IMR-90 (cell line): ENCODE measurements at regions not wholly inside any gene's neighbourhood (a gene's known extent, or its start where the extent isn't known, plus 50 kb on each side); places are given as distances from the start of the nearest gene placed in this dataset.

ENCODE experiments used
- ATAC-seq: fragments of 200-7000 bp; cut with Tn5 transposase; 2 replicates; pipeline ENCODE4 v1.9.1; 2020; ENCODE audit warnings: low read depth, mild to moderate bottlenecking, moderate library complexity
- BruUV-seq: library from RNA; stranded (reverse); fragments of 400-500 nt; replicated peaks from 2 replicates; lab custom pipeline; 2021; lab: Mats Ljungman, UMichigan
- CTCF ChIA-PET: fragments of 300-600 bp; formaldehyde crosslinking; extraction: SDS; loops from one replicate; lab custom pipeline; 2021; ENCODE audit warnings: antibody characterized with exemption; lab: Yijun Ruan, JAX
- POLR2A ChIA-PET: fragments of 300-600 bp; sonication (Branson Sonifier 250); formaldehyde crosslinking; loops from one replicate; lab custom pipeline; 2022; ENCODE audit warnings: antibody characterized with exemption; ENCODE audit not compliant: unreplicated experiment; lab: Charles Lee
- DNase-seq: peaks from one replicate; pipeline ENCODE4 v3.0.0; 2013
- H2AFZ ChIP-seq: replicated peaks from 2 replicates; pipeline ENCODE3; 2013; ENCODE audit warnings: low read length, mild to moderate bottlenecking; ENCODE audit not compliant: poor library complexity
- H2AK5ac ChIP-seq: 2 replicates; pipeline ENCODE4 v1.6.1; 2013; ENCODE audit warnings: low read depth, low read length, inconsistent platforms
- H2AK9ac ChIP-seq: replicated peaks from 2 replicates; pipeline ENCODE3; 2013; ENCODE audit warnings: mild to moderate bottlenecking, low read depth, low read length, moderate library complexity; ENCODE audit not compliant: poor library complexity
- H2BK120ac ChIP-seq: 2 replicates; pipeline ENCODE4 v1.6.1; 2013; ENCODE audit warnings: low read depth, low read length, inconsistent platforms
- H2BK15ac ChIP-seq: 3 replicates; pipeline ENCODE4 v1.6.1; 2013; ENCODE audit warnings: low read depth, low read length, inconsistent platforms
- H2BK20ac ChIP-seq: 2 replicates; pipeline ENCODE4 v1.6.1; 2013; ENCODE audit warnings: low read depth, mild to moderate bottlenecking, inconsistent platforms, low read length, moderate library complexity
- H2BK5ac ChIP-seq: 2 replicates; pipeline ENCODE4 v1.6.1; 2013; ENCODE audit warnings: mild to moderate bottlenecking, low read depth, low read length, inconsistent platforms; ENCODE audit not compliant: poor library complexity, severe bottlenecking
- H3K14ac ChIP-seq: replicated peaks from 2 replicates; pipeline ENCODE4 v1.6.1; 2013; ENCODE audit warnings: low read depth, low read length, inconsistent platforms
- H3K18ac ChIP-seq: 2 replicates; pipeline ENCODE4 v1.6.1; 2013; ENCODE audit warnings: low read depth, low read length, control low read depth
- H3K23ac ChIP-seq: 2 replicates; pipeline ENCODE4 v1.6.1; 2013; ENCODE audit warnings: low read depth, low read length, inconsistent platforms
- H3K27ac ChIP-seq: 2 replicates; pipeline ENCODE4 v1.5.1; 2013; ENCODE audit warnings: mild to moderate bottlenecking, control low read depth, low read length; ENCODE audit not compliant: insufficient read depth
- H3K27me3 ChIP-seq: 2 replicates; pipeline ENCODE4 v1.6.1; 2013; ENCODE audit warnings: low read length; ENCODE audit not compliant: control insufficient read depth, insufficient read depth
- H3K36me3 ChIP-seq: 2 replicates; pipeline ENCODE4 v1.6.1; 2013; ENCODE audit warnings: low read length, mixed read lengths; ENCODE audit not compliant: control insufficient read depth, insufficient read depth
- H3K4ac ChIP-seq: 2 replicates; pipeline ENCODE4 v1.6.1; 2013; ENCODE audit warnings: low read depth, low read length, inconsistent platforms
- H3K4me1 ChIP-seq: 2 replicates; pipeline ENCODE4 v1.6.1; 2013; ENCODE audit warnings: low read length, mixed read lengths; ENCODE audit not compliant: control insufficient read depth, insufficient read depth
- H3K4me2 ChIP-seq: 2 replicates; pipeline ENCODE4 v1.6.1; 2013; ENCODE audit warnings: low read depth, mild to moderate bottlenecking, control low read depth, low read length, moderate library complexity
- H3K4me3 ChIP-seq: 2 replicates; pipeline ENCODE4 v1.5.1; 2013; ENCODE audit warnings: low read depth, mild to moderate bottlenecking, control low read depth, low read length, moderate library complexity; ENCODE audit not compliant: insufficient read depth
- H3K56ac ChIP-seq: 2 replicates; pipeline ENCODE4 v1.6.1; 2013; ENCODE audit warnings: low read length, inconsistent platforms; ENCODE audit not compliant: insufficient read depth; ENCODE audit errors: extremely low read depth
- H3K79me1 ChIP-seq, 2 experiments: 2 replicates each; pipeline ENCODE4 v1.6.1; 2013; ENCODE audit warnings: low read length in 2 of 2, inconsistent platforms in 1 of 2, low read depth in 1 of 2
- H3K9ac ChIP-seq: 2 replicates; pipeline ENCODE4 v1.6.1; 2013; ENCODE audit warnings: low read depth, low read length, control low read depth
- H3K9me1 ChIP-seq: 2 replicates; pipeline ENCODE4 v1.6.1; 2013; ENCODE audit warnings: low read length, inconsistent platforms; ENCODE audit not compliant: insufficient read depth
- H3K9me3 ChIP-seq: 2 replicates; pipeline ENCODE4 v1.6.1; 2013; ENCODE audit warnings: low read length; ENCODE audit not compliant: control insufficient read depth, insufficient read depth
- H4K20me1 ChIP-seq: 2 replicates; pipeline ENCODE4 v1.6.1; 2013; ENCODE audit warnings: low read length, inconsistent platforms; ENCODE audit not compliant: insufficient read depth
- H4K5ac ChIP-seq: 2 replicates; pipeline ENCODE4 v1.6.1; 2013; ENCODE audit warnings: mild to moderate bottlenecking, low read depth, low read length, control low read depth
- H4K8ac ChIP-seq, 2 experiments: 2 replicates each; pipeline ENCODE4 v1.6.1; 2013; ENCODE audit warnings: low read depth in 2 of 2, low read length in 2 of 2, control low read depth in 1 of 2, inconsistent platforms in 1 of 2
- H4K91ac ChIP-seq: 2 replicates; pipeline ENCODE4 v1.6.1; 2013; ENCODE audit warnings: low read depth, low read length, inconsistent platforms; ENCODE audit not compliant: insufficient read depth
- BHLHE40 ChIP-seq: fragments of 150-350 bp; IDR thresholded peaks from 2 replicates; pipeline ENCODE4 v1.6.1; 2016; ENCODE audit warnings: mild to moderate bottlenecking, low read depth, low read length
- CEBPB ChIP-seq: IDR thresholded peaks from 2 replicates; pipeline ENCODE4 v1.6.1; 2012; ENCODE audit warnings: low read depth, low read length, improper control_type of control experiment
- CHD1 ChIP-seq: IDR thresholded peaks from 2 replicates; pipeline ENCODE4 v1.6.1; 2012; ENCODE audit warnings: low read depth, low read length, improper control_type of control experiment
- FOS ChIP-seq: fragments of 150-350 bp; IDR thresholded peaks from 2 replicates; pipeline ENCODE4 v1.6.1; 2016; ENCODE audit warnings: low read depth, low read length
- MAFK ChIP-seq: IDR thresholded peaks from 2 replicates; pipeline ENCODE4 v1.6.1; 2012; ENCODE audit warnings: low read depth, low read length, improper control_type of control experiment
- MAZ ChIP-seq: IDR thresholded peaks from 2 replicates; pipeline ENCODE4 v1.6.1; 2012; ENCODE audit warnings: low read depth, mild to moderate bottlenecking, low read length, improper control_type of control experiment, moderate library complexity, borderline replicate concordance
- MXI1 ChIP-seq: IDR thresholded peaks from 2 replicates; pipeline ENCODE4 v1.6.1; 2012; ENCODE audit warnings: low read depth, mild to moderate bottlenecking, low read length, moderate library complexity, borderline replicate concordance
- NFE2L2 ChIP-seq: fragments of 150-350 bp; IDR thresholded peaks from 2 replicates; pipeline ENCODE4 v1.6.1; 2016; ENCODE audit warnings: low read depth, mild to moderate bottlenecking, low read length
- POLR2A ChIP-seq: IDR thresholded peaks from 2 replicates; pipeline ENCODE4 v1.6.1; 2012; ENCODE audit warnings: mild to moderate bottlenecking, low read depth, low read length
- RAD21 ChIP-seq: IDR thresholded peaks from 2 replicates; pipeline ENCODE4 v1.6.1; 2012; ENCODE audit warnings: low read length, improper control_type of control experiment
- RCOR1 ChIP-seq: IDR thresholded peaks from 2 replicates; pipeline ENCODE4 v1.6.1; 2012; ENCODE audit warnings: mild to moderate bottlenecking, low read length, improper control_type of control experiment; ENCODE audit not compliant: insufficient replicate concordance
- RFX5 ChIP-seq: IDR thresholded peaks from 2 replicates; pipeline ENCODE4 v1.8.0; 2012; ENCODE audit warnings: low read depth, mild to moderate bottlenecking, low read length, moderate library complexity
- SMC3 ChIP-seq: fragments of 150-350 bp; IDR thresholded peaks from 2 replicates; pipeline ENCODE4 v1.6.1; 2016; ENCODE audit warnings: low read depth, mild to moderate bottlenecking, antibody characterized with exemption, low read length, moderate library complexity
- WGBS, 2 experiments: methylation state at CpG; one replicate each; pipeline versions ENCODE4 v1.1.5 to v1.1.7; 2013; ENCODE audit warnings: missing lambda C conversion rate in 2 of 2; ENCODE audit not compliant: insufficient read length in 1 of 2; ENCODE audit errors: extremely low coverage in 2 of 2; 5-methylcytosine and 5-hydroxymethylcytosine counted together
- dilution Hi-C: fragments of 300-500 bp; cut with HindIII; formaldehyde crosslinking; loops from one replicate; pipeline ENCODE4 v1.14.3; 2018; ENCODE audit warnings: low sequenced_read_pairs; ENCODE audit not compliant: unreplicated experiment
- in situ Hi-C: fragments of 300-500 bp; cut with MboI; formaldehyde crosslinking; loops from 3 replicates; pipeline ENCODE4 v1.14.3; 2019; ENCODE audit warnings: low sequenced_read_pairs, inconsistent platforms, mixed read lengths
- intact Hi-C: fragments of 100-400 bp; cut with micrococcal nuclease; formaldehyde crosslinking; loops from 2 replicates; pipeline ENCODE4 v1.10.0; 2022
- TF ChIP-seq, protein P1 (sequence below): conservative IDR thresholded peaks from 2 replicates; pipeline ENCODE4 v1.5.1; 2012; ENCODE audit warnings: mild to moderate bottlenecking, low read depth, low read length, improper control_type of control experiment
- TF ChIP-seq, protein P2 (sequence below): fragments of 150-350 bp; IDR thresholded peaks from 2 replicates; pipeline ENCODE4 v1.6.1; 2016; ENCODE audit warnings: low read depth, mild to moderate bottlenecking, low read length, moderate library complexity, borderline replicate concordance
- TF ChIP-seq, protein P3 (sequence below): fragments of 150-350 bp; IDR thresholded peaks from 2 replicates; pipeline ENCODE4 v1.6.1; 2017; ENCODE audit warnings: mild to moderate bottlenecking, antibody characterized with exemption, low read length, low read depth

DNA sequence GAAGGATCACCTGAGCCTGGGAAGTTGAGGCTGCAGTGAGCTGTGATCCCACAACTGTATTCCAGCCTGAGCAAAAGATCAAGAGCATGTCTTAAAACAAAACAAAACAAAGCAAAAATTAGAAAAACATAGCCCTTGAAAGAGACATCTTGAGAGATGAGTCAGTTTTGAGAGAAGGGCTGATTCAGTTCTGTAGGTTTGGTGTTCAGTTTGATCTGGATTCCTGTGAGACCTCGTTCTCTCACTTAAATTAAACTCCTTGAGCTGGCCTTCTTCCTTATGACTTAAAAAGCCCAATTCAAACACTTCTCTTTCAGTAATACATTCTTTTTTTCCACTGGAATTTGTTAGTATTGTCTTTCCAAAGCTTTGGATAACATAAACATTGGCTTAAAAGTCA, 164.2 kb downstream of the NRIP1 start:
- Histone ChIP-seq H3K36me3 (no peaks in the 10 kb centered on the region), H2AFZ (no peak overlapping the region), H3K23ac (no peak overlapping the region), H3K18ac (peak overlapping the region; percentile 35), H3K27me3 (no peaks in the 10 kb centered on the region), H2AK5ac (peak overlapping the region; percentile 26; the same call in 1 of the 2 replicates), H3K4ac (0 out of 2 replicates have a peak overlapping the region, but pooled peaks have one; percentile 40), H3K56ac (no peak overlapping the region), H4K20me1 (no peaks in the 10 kb centered on the region), H3K9ac (no peak overlapping the region), H3K14ac (peak overlapping the region; percentile 48; the same call in 1 of the 2 replicates), H3K9me3 (no peaks in the 10 kb centered on the region), H2BK15ac (no peak overlapping the region), H2BK120ac (0 out of 2 replicates have a peak overlapping the region, but pooled peaks have one; percentile 20), H3K4me2 (peak overlapping the region; percentile 57; the same call in 1 of the 2 replicates), H2AK9ac (no peak overlapping the region), H4K5ac (peak overlapping the region; percentile 3; the same call in 1 of the 2 replicates), H2BK20ac (peak overlapping the region; percentile 41; the same call in 1 of the 2 replicates), H4K8ac (peak overlapping the region in 1 of 2 experiments; percentile 40; a peak in 2 of 4 replicates), H3K4me3 (no peak overlapping the region), H4K91ac (no peak overlapping the region), H3K27ac (peak overlapping the region; percentile 15), H3K79me1 (no peaks in the 10 kb centered on the region; a peak in 1 of 4 replicates), H3K4me1 (peaks cover 7% of the 10 kb centered on the region), H2BK5ac (peak overlapping the region; percentile 62), H3K9me1 (0 out of 2 replicates have a peak, but pooled peaks cover 3% of the 10 kb centered on the region)
- dilution Hi-C loops (no loop called here), in situ Hi-C loops (no loop called here), intact Hi-C loops (no loop called here)
- ATAC-seq, result peak; percentile 88
- DNase-seq, result peak; percentile 63
- WGBS, 2 experiments, result no CpG with 5 or more reads among the region's 1 CpG
- POLR2A ChIA-PET, result no interaction called here
- CTCF ChIA-PET, result interaction anchor here (0.7 kb wide), 1 partner anchor 16 kb away, joined by 3 read pairs; no protein-coding TSS in a partner anchor
- TF ChIP-seq MAZ (no peak), POLR2A (no peak), RFX5 (no peak), FOS (no peak), BHLHE40 (no peak), CHD1 (no peak), MAFK (no peak), NFE2L2 (no peak), RCOR1 (no peak), MXI1 (no peak), CEBPB (no peak), SMC3 (no peak), RAD21 (no peak)
- TF ChIP-seq, protein P1, sequence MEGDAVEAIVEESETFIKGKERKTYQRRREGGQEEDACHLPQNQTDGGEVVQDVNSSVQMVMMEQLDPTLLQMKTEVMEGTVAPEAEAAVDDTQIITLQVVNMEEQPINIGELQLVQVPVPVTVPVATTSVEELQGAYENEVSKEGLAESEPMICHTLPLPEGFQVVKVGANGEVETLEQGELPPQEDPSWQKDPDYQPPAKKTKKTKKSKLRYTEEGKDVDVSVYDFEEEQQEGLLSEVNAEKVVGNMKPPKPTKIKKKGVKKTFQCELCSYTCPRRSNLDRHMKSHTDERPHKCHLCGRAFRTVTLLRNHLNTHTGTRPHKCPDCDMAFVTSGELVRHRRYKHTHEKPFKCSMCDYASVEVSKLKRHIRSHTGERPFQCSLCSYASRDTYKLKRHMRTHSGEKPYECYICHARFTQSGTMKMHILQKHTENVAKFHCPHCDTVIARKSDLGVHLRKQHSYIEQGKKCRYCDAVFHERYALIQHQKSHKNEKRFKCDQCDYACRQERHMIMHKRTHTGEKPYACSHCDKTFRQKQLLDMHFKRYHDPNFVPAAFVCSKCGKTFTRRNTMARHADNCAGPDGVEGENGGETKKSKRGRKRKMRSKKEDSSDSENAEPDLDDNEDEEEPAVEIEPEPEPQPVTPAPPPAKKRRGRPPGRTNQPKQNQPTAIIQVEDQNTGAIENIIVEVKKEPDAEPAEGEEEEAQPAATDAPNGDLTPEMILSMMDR, result no peak
- TF ChIP-seq, protein P2, sequence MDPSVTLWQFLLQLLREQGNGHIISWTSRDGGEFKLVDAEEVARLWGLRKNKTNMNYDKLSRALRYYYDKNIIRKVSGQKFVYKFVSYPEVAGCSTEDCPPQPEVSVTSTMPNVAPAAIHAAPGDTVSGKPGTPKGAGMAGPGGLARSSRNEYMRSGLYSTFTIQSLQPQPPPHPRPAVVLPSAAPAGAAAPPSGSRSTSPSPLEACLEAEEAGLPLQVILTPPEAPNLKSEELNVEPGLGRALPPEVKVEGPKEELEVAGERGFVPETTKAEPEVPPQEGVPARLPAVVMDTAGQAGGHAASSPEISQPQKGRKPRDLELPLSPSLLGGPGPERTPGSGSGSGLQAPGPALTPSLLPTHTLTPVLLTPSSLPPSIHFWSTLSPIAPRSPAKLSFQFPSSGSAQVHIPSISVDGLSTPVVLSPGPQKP, result no peak
- TF ChIP-seq, protein P3, sequence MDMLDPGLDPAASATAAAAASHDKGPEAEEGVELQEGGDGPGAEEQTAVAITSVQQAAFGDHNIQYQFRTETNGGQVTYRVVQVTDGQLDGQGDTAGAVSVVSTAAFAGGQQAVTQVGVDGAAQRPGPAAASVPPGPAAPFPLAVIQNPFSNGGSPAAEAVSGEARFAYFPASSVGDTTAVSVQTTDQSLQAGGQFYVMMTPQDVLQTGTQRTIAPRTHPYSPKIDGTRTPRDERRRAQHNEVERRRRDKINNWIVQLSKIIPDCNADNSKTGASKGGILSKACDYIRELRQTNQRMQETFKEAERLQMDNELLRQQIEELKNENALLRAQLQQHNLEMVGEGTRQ, result no peak
- BruUV-seq, result no TSS peak
